H9 (cell line): ENCODE measurements at regions not wholly inside any gene's neighbourhood (a gene's known extent, or its start where the extent isn't known, plus 50 kb on each side); places are given as distances from the start of the nearest gene placed in this dataset.

ENCODE experiments used
- DNase-seq: peaks from one replicate; pipeline ENCODE4 v3.0.0-alpha.2; 2017
- H2AFZ ChIP-seq: one replicate; pipeline ENCODE4 v1.6.1; 2013; ENCODE audit warnings: mild to moderate bottlenecking, low read length, control low read depth, moderate library complexity
- H2AK5ac ChIP-seq: 2 replicates; pipeline ENCODE4 v1.6.1; 2013; ENCODE audit warnings: low read length, control low read depth, mixed read lengths; ENCODE audit not compliant: insufficient read length
- H2BK120ac ChIP-seq: one replicate; pipeline ENCODE4 v1.6.1; 2013; ENCODE audit warnings: low read depth, mild to moderate bottlenecking, low read length, control low read depth, inconsistent platforms; ENCODE audit not compliant: poor library complexity, severe bottlenecking
- H2BK12ac ChIP-seq: 2 replicates; pipeline ENCODE4 v1.6.1; 2013; ENCODE audit warnings: low read length, control low read depth, mixed read lengths, low read depth; ENCODE audit not compliant: insufficient read length
- H2BK15ac ChIP-seq: 2 replicates; pipeline ENCODE4 v1.6.1; 2013; ENCODE audit warnings: low read depth, low read length, control low read depth
- H2BK20ac ChIP-seq: one replicate; pipeline ENCODE4 v1.6.1; 2013; ENCODE audit warnings: low read depth, mild to moderate bottlenecking, low read length, control low read depth, inconsistent platforms; ENCODE audit not compliant: poor library complexity, severe bottlenecking
- H2BK5ac ChIP-seq: 2 replicates; pipeline ENCODE4 v1.6.1; 2013; ENCODE audit warnings: low read length, control low read depth, mixed read lengths; ENCODE audit not compliant: insufficient read length
- H3K14ac ChIP-seq: 2 replicates; pipeline ENCODE4 v1.6.1; 2013; ENCODE audit warnings: low read length, control low read depth; ENCODE audit not compliant: insufficient read depth
- H3K18ac ChIP-seq: 2 replicates; pipeline ENCODE4 v1.6.1; 2013; ENCODE audit warnings: low read depth, mild to moderate bottlenecking, mixed read lengths, low read length, control low read depth; ENCODE audit not compliant: insufficient read length
- H3K23ac ChIP-seq: 2 replicates; pipeline ENCODE4 v1.6.1; 2013; ENCODE audit warnings: low read length, control low read depth, mixed read lengths, low read depth; ENCODE audit not compliant: insufficient read length
- H3K23me2 ChIP-seq: 2 replicates; pipeline ENCODE4 v1.6.1; 2013; ENCODE audit warnings: low read depth, mild to moderate bottlenecking, mixed read lengths, low read length, control low read depth; ENCODE audit not compliant: insufficient read length, poor library complexity, severe bottlenecking
- H3K27ac ChIP-seq: 2 replicates; pipeline ENCODE4 v1.5.1; 2013; ENCODE audit warnings: low read length, control low read depth, mixed read lengths, low read depth; ENCODE audit not compliant: insufficient read length
- H3K27me3 ChIP-seq: 2 replicates; pipeline ENCODE4 v1.6.1; 2013; ENCODE audit warnings: low read length, control low read depth, inconsistent platforms; ENCODE audit not compliant: insufficient read depth
- H3K4ac ChIP-seq: 2 replicates; pipeline ENCODE4 v1.6.1; 2013; ENCODE audit warnings: low read depth, mild to moderate bottlenecking, control low read depth, inconsistent platforms, low read length, moderate library complexity
- H3K4me1 ChIP-seq: 2 replicates; pipeline ENCODE4 v1.6.1; 2013; ENCODE audit warnings: low read length, control low read depth, inconsistent platforms; ENCODE audit not compliant: insufficient read depth
- H3K4me2 ChIP-seq: 2 replicates; pipeline ENCODE4 v1.6.1; 2013; ENCODE audit warnings: low read length, control low read depth, mixed read lengths; ENCODE audit not compliant: insufficient read length, insufficient read depth
- H3K56ac ChIP-seq: 2 replicates; pipeline ENCODE4 v1.6.1; 2013; ENCODE audit warnings: low read depth, mild to moderate bottlenecking, mixed read lengths, low read length, control low read depth; ENCODE audit not compliant: insufficient read length
- H3K79me1 ChIP-seq: 2 replicates; pipeline ENCODE4 v1.6.1; 2013; ENCODE audit warnings: low read depth, mild to moderate bottlenecking, moderate library complexity, low read length, control low read depth, inconsistent platforms; ENCODE audit not compliant: insufficient read depth, poor library complexity, severe bottlenecking
- H3K79me2 ChIP-seq: 2 replicates; pipeline ENCODE4 v1.6.1; 2013; ENCODE audit warnings: low read length, control low read depth, inconsistent platforms; ENCODE audit not compliant: insufficient read depth
- H3K9ac ChIP-seq: 2 replicates; pipeline ENCODE4 v1.6.1; 2013; ENCODE audit warnings: low read length, control low read depth, mixed read lengths; ENCODE audit not compliant: insufficient read length; ENCODE audit errors: extremely low read depth
- H3K9me3 ChIP-seq: one replicate; pipeline ENCODE4 v1.6.1; 2013; ENCODE audit warnings: low read depth, low read length, inconsistent platforms; ENCODE audit not compliant: control insufficient read depth
- H3T11ph ChIP-seq: one replicate; pipeline ENCODE4 v1.6.1; 2013; ENCODE audit warnings: mild to moderate bottlenecking, low read length, control low read depth, inconsistent platforms
- H4K20me1 ChIP-seq: one replicate; pipeline ENCODE4 v1.6.1; 2013; ENCODE audit not compliant: control insufficient read depth, insufficient read length, insufficient read depth
- H4K5ac ChIP-seq: 2 replicates; pipeline ENCODE4 v1.6.1; 2013; ENCODE audit warnings: low read depth, mild to moderate bottlenecking, mixed read lengths, low read length, control low read depth; ENCODE audit not compliant: insufficient read length
- H4K8ac ChIP-seq: replicated peaks from 2 replicates; pipeline ENCODE4 v1.6.1; 2013; ENCODE audit warnings: low read length, control low read depth, mixed read lengths, low read depth; ENCODE audit not compliant: insufficient read length
- H4K91ac ChIP-seq: 2 replicates; pipeline ENCODE4 v1.6.1; 2013; ENCODE audit warnings: low read depth, mild to moderate bottlenecking, moderate library complexity, mixed read lengths, low read length, control low read depth; ENCODE audit not compliant: insufficient read length
- H3K27ac Mint-ChIP-seq, 3 experiments: 2 replicates in 2 of 3; 3 replicates in 1 of 3; pipeline ENCODE4 v1.8.0; 2020 to 2021; ENCODE audit warnings: mixed read lengths in 3 of 3, mild to moderate bottlenecking in 1 of 3, moderate library complexity in 1 of 3
- H3K27me3 Mint-ChIP-seq: 2 replicates; pipeline ENCODE4 v1.8.0; 2021; ENCODE audit warnings: low read depth, mild to moderate bottlenecking, moderate library complexity, mixed read lengths
- H3K36me3 Mint-ChIP-seq, 3 experiments: 2 replicates in 2 of 3; 3 replicates in 1 of 3; pipeline ENCODE4 v1.8.0; 2020 to 2021; ENCODE audit warnings: low read depth in 3 of 3, mixed read lengths in 3 of 3; ENCODE audit not compliant: insufficient read depth in 1 of 3
- H3K4me1 Mint-ChIP-seq, 2 experiments: 2 replicates each; pipeline ENCODE4 v1.8.0; 2020; ENCODE audit warnings: mixed read lengths in 2 of 2
- H3K4me3 Mint-ChIP-seq, 2 experiments: 2 replicates in 1 of 2; 3 replicates in 1 of 2; pipeline ENCODE4 v1.8.0; 2020 to 2021; ENCODE audit warnings: mild to moderate bottlenecking in 2 of 2, mixed read lengths in 2 of 2, moderate library complexity in 1 of 2
- H3K9me3 Mint-ChIP-seq, 2 experiments: 2 replicates in 1 of 2; 3 replicates in 1 of 2; pipeline ENCODE4 v1.8.0; 2020; ENCODE audit warnings: mild to moderate bottlenecking in 2 of 2, mixed read lengths in 2 of 2, moderate library complexity in 1 of 2
- WGBS: extraction: QIAGEN DNeasy Blood & Tissue Kit; methylation state at CpG from one replicate; pipeline ENCODE4 v1.1.7; 2013; ENCODE audit warnings: missing lambda C conversion rate, low lambda C conversion rate, mixed read lengths; ENCODE audit not compliant: insufficient read length; ENCODE audit errors: extremely low coverage; 5-methylcytosine and 5-hydroxymethylcytosine counted together
- TF ChIP-seq, protein P1 (sequence below): fragments of 200-600 bp; sonication (generic); conservative IDR thresholded peaks from 3 replicates; pipeline ENCODE4 v1.8.0; 2021; ENCODE audit warnings: antibody characterized with exemption, mild to moderate bottlenecking

DNA sequence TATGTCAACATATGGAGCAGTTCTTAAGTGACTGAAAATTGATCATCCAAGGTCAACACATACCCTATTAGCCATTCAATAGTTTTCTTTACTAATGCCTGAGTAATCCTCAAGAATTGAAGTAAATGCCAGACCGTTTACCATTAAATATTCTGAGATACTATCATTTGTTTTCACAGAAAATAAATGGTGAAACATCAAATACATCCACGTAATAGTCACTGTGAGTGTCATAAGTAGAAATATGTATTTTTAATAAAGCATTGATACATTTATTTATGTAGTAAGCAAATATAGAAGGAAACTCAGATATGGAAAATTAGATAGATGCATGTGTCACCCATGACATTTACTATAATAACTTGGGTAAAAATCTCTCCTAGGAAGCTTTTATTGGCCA, 927.8 kb upstream of the NRXN1 start:
- Mint-ChIP-seq H3K36me3 (no peaks in the 10 kb centered on the region), H3K4me3 (no peak overlapping the region), H3K27me3 (no peaks in the 10 kb centered on the region), H3K9me3 (no peaks in the 10 kb centered on the region; a peak in 1 of 5 replicates), H3K4me1 (peaks cover 6% of the 10 kb centered on the region in 2 experiments), H3K27ac (no peak overlapping the region)
- Histone ChIP-seq H3K23ac (no peak overlapping the region), H2BK5ac (no peak overlapping the region), H3K56ac (no peak overlapping the region), H3K14ac (no peak overlapping the region), H3K9me3 (no peaks in the 10 kb centered on the region), H4K20me1 (no peaks in the 10 kb centered on the region), H2BK12ac (no peak overlapping the region), H4K91ac (no peak overlapping the region), H2AK5ac (no peak overlapping the region), H3T11ph (no peak overlapping the region), H2BK15ac (no peak overlapping the region), H3K23me2 (no peaks in the 10 kb centered on the region), H2AFZ (no peak overlapping the region), H2BK20ac (no peak overlapping the region), H2BK120ac (no peak overlapping the region), H3K27me3 (no peaks in the 10 kb centered on the region), H3K4me1 (no peaks in the 10 kb centered on the region), H3K79me1 (no peaks in the 10 kb centered on the region), H3K4ac (no peak overlapping the region), H3K27ac (no peak overlapping the region), H3K79me2 (no peaks in the 10 kb centered on the region), H4K8ac (no peak overlapping the region), H3K18ac (no peak overlapping the region), H3K9ac (no peak overlapping the region), H3K4me2 (no peak overlapping the region), H4K5ac (no peak overlapping the region)
- TF ChIP-seq, protein P1, sequence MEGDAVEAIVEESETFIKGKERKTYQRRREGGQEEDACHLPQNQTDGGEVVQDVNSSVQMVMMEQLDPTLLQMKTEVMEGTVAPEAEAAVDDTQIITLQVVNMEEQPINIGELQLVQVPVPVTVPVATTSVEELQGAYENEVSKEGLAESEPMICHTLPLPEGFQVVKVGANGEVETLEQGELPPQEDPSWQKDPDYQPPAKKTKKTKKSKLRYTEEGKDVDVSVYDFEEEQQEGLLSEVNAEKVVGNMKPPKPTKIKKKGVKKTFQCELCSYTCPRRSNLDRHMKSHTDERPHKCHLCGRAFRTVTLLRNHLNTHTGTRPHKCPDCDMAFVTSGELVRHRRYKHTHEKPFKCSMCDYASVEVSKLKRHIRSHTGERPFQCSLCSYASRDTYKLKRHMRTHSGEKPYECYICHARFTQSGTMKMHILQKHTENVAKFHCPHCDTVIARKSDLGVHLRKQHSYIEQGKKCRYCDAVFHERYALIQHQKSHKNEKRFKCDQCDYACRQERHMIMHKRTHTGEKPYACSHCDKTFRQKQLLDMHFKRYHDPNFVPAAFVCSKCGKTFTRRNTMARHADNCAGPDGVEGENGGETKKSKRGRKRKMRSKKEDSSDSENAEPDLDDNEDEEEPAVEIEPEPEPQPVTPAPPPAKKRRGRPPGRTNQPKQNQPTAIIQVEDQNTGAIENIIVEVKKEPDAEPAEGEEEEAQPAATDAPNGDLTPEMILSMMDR: no peak
- no peak for DNase-seq
- WGBS: no CpG with 5 or more reads among the region's 2 CpGs
